ENCODE measurements at regions not wholly inside any gene's neighbourhood (a gene's known extent, or its start where the extent isn't known, plus 50 kb on each side); places are given as distances from the start of the nearest gene placed in this dataset.

DNA sequence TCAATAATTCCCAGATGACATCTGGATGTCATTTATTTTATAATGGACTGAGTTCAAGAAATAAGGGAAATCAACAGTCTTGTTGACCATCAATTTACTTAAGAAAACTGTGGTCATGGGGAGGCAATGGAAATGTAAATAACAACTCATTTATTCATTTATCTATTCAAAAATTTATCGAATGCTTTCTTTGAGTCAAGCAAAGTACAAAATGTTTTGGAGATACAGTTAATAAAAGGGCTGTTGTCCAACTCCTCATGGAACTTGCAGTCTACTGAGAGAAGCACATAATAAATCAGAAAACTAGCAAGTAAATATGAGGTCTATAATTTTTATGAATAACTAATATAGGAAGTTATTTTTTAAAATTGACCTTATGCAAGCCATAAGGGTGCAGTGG, 65.5 kb upstream of the KITLG start:
- Mint-ChIP-seq H3K9me3 (ENCODE audit: unreplicated experiment) (peaks cover under 1% of the 10 kb centered on the region), H3K4me3 (ENCODE audit: unreplicated experiment) (no peak overlapping the region), H3K27me3 (ENCODE audit: insufficient read depth, unreplicated experiment) (no peaks in the 10 kb centered on the region), H3K36me3 (ENCODE audit: insufficient read depth, unreplicated experiment) (no peaks in the 10 kb centered on the region), H3K4me1 (ENCODE audit: low read depth, unreplicated experiment) (peaks cover 3% of the 10 kb centered on the region), H3K27ac (ENCODE audit: unreplicated experiment) (no peak overlapping the region)
- Histone ChIP-seq H3K36me3 (ENCODE audit: control insufficient read depth, insufficient read depth, low read length) (no peaks in the 10 kb centered on the region), H3K9me3 (no peaks in the 10 kb centered on the region), H3K4me3 (ENCODE audit: low read depth, low read length) (no peak overlapping the region), H3K27me3 (replicated peaks; ENCODE audit: control insufficient read depth, insufficient read depth, low read length) (no peaks in the 10 kb centered on the region), H3K4me1 (no peaks in the 10 kb centered on the region; the same call in 1 of the 2 replicates)
- POLR2A ChIA-PET: no interaction called here
- TF ChIP-seq, protein P1, sequence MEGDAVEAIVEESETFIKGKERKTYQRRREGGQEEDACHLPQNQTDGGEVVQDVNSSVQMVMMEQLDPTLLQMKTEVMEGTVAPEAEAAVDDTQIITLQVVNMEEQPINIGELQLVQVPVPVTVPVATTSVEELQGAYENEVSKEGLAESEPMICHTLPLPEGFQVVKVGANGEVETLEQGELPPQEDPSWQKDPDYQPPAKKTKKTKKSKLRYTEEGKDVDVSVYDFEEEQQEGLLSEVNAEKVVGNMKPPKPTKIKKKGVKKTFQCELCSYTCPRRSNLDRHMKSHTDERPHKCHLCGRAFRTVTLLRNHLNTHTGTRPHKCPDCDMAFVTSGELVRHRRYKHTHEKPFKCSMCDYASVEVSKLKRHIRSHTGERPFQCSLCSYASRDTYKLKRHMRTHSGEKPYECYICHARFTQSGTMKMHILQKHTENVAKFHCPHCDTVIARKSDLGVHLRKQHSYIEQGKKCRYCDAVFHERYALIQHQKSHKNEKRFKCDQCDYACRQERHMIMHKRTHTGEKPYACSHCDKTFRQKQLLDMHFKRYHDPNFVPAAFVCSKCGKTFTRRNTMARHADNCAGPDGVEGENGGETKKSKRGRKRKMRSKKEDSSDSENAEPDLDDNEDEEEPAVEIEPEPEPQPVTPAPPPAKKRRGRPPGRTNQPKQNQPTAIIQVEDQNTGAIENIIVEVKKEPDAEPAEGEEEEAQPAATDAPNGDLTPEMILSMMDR (IDR thresholded peaks at IDR 0.05; ENCODE audit: insufficient read depth in 1 of 2, low read depth in 1 of 2, low read length in 1 of 2, severe bottlenecking in 1 of 2, unreplicated experiment in 1 of 2): no peak
- BruUV-seq (replicated peaks): no TSS peak
- CTCF ChIA-PET: no interaction called here
- DNase-seq: no peak
- intact Hi-C loops (cut with micrococcal nuclease; ENCODE audit: unreplicated experiment): no loop called here

DNA sequence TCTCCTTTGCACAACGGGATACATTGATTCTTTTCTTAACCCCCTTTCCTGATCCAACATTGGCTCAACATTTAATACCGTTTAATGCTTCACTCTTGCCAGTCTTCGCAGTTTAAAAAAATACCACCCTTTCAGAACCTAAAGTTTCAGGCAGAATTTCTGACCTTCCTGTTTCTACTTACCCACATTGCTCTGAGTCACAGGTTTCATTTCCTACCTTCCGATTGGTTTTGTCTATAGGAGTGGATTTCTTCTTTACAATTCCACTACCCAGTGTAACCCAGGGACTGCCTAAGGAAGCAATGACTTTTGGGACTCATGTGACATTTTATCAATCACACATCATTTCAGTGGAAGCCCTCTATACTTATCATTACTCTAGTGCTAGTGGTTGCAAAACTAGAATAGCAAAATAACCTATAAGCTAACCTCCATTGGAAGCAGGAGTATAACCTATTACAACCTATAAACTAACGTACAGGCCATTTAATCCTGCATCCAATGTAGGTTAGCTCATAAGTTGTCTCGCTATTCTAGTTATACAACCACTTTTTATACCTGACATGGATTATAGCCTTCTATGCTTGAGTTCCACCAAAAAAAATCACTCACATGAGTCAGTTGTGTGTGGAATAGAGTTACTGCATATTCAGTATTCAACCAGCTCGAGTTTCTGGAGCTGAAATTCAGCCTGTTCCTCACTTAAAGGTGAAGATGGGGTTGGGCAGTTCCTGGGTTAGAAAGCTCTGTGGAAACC, 64.9 kb upstream of the KITLG start:
- Mint-ChIP-seq H3K4me1 (ENCODE audit: low read depth, unreplicated experiment) (no peaks in the 10 kb centered on the region), H3K36me3 (ENCODE audit: insufficient read depth, unreplicated experiment) (no peaks in the 10 kb centered on the region), H3K27ac (ENCODE audit: unreplicated experiment) (no peak overlapping the region), H3K9me3 (ENCODE audit: unreplicated experiment) (no peaks in the 10 kb centered on the region), H3K4me3 (ENCODE audit: unreplicated experiment) (no peak overlapping the region), H3K27me3 (ENCODE audit: insufficient read depth, unreplicated experiment) (no peaks in the 10 kb centered on the region)
- TF ChIP-seq, protein P1 (IDR thresholded peaks at IDR 0.05; ENCODE audit: insufficient read depth in 1 of 2, low read depth in 1 of 2, low read length in 1 of 2, severe bottlenecking in 1 of 2, unreplicated experiment in 1 of 2): no peak
- intact Hi-C loops (cut with micrococcal nuclease; ENCODE audit: unreplicated experiment): no loop called here
- no peak overlapping the region for H3K4me3 ChIP-seq (ENCODE audit: low read depth, low read length)
- POLR2A ChIA-PET: no interaction called here
- CTCF ChIA-PET: no interaction called here
- no peaks in the 10 kb centered on the region for H3K27me3 ChIP-seq (replicated peaks; ENCODE audit: control insufficient read depth, insufficient read depth, low read length)
- DNase-seq: no peak
- H3K4me1 ChIP-seq: no peaks in the 10 kb centered on the region
- H3K36me3 ChIP-seq (ENCODE audit: control insufficient read depth, insufficient read depth, low read length): no peaks in the 10 kb centered on the region
- no TSS peak for BruUV-seq (replicated peaks)
- no peaks in the 10 kb centered on the region for H3K9me3 ChIP-seq

DNA sequence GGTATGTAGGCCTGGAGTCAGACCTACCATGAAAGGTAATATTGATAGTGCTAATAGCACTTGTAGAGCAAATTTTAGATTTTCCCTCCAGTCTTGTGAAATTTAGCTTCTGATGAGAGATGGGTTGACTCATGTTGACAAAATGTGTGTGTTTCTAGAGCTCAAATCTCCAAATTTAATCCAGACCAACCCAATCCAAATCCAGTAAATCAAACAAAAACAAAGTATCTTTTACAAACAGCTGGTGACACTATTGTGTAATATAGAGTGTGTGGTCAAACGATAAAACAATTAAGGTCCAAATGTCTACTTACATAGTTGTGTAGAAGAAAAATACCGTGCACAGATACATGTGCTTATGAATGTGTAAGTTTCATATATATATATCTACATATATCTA, 63.4 kb upstream of the KITLG start:
- no peak for DNase-seq
- no peak overlapping the region for H3K4me3 ChIP-seq (ENCODE audit: low read depth, low read length)
- TF ChIP-seq, protein P1 (IDR thresholded peaks at IDR 0.05; ENCODE audit: insufficient read depth in 1 of 2, low read depth in 1 of 2, low read length in 1 of 2, severe bottlenecking in 1 of 2, unreplicated experiment in 1 of 2): no peak
- Mint-ChIP-seq H3K4me3 (ENCODE audit: unreplicated experiment) (no peak overlapping the region), H3K27me3 (ENCODE audit: insufficient read depth, unreplicated experiment) (no peaks in the 10 kb centered on the region), H3K4me1 (ENCODE audit: low read depth, unreplicated experiment) (peaks cover 8% of the 10 kb centered on the region), H3K36me3 (ENCODE audit: insufficient read depth, unreplicated experiment) (no peaks in the 10 kb centered on the region), H3K9me3 (ENCODE audit: unreplicated experiment) (no peaks in the 10 kb centered on the region), H3K27ac (ENCODE audit: unreplicated experiment) (no peak overlapping the region)
- H3K27me3 ChIP-seq (replicated peaks; ENCODE audit: control insufficient read depth, insufficient read depth, low read length): no peaks in the 10 kb centered on the region
- no peaks in the 10 kb centered on the region; the same call in 1 of the 2 replicates for H3K4me1 ChIP-seq
- H3K9me3 ChIP-seq: no peaks in the 10 kb centered on the region
- CTCF ChIA-PET: no interaction called here
- BruUV-seq (replicated peaks): no TSS peak
- H3K36me3 ChIP-seq (ENCODE audit: control insufficient read depth, insufficient read depth, low read length): no peaks in the 10 kb centered on the region
- POLR2A ChIA-PET: no interaction called here
- intact Hi-C loops (cut with micrococcal nuclease; ENCODE audit: unreplicated experiment): no loop called here

Data from Caco-2 (cell line).